D341Med (cell line): ENCODE measurements at regions not wholly inside any gene's neighbourhood (a gene's known extent, or its start where the extent isn't known, plus 50 kb on each side); places are given as distances from the start of the nearest gene placed in this dataset.
"Not testable (repeated sequence)": the region's sequence is repeated elsewhere in the genome, so short reads cannot be mapped to it uniquely, and the experiment has no call there.

ENCODE experiments used
- DNase-seq: peaks from one replicate; pipeline ENCODE4 v3.0.0; 2012; ENCODE audit warnings: low spot score

DNA sequence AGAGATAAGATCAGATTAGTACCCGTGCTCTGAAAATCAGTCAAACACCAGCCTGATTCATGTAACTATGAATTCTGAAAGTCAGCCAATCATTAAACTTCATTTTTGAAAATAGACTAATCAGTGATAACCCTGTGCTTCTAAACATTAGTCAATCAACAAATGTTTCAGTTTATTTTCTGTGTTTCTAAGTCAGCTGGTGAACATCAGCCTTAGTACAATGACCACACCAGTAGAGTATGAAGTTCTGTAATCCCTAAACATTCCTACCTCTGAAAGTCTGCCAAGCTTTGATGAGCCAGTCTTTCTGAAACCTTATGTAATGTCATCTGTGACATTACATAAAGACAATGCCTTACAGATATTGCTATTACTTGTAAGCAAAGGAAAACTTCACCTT lies 807.4 kb upstream of the CRIM1 start:
- DNase-seq: no peak

DNA sequence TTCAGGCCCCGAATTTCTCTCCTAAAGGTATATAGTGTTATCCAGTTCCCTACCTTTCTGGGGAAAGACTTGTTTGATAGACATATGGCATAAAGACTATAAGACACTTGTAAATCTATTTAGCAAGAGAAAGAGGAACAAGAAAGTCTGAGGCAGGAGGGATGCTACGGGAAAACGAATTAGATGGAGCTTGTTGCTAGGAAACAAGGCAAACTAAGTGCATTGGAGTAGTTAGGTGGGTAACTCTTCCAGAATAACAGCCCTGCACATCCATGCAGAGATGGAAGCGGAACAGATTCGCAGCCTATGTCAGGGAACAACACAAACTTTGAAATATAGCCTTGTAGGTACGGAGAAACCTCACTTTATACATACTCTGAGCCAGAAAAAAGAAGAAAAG lies 810.3 kb upstream of the CRIM1 start:
- DNase-seq: no peak

DNA sequence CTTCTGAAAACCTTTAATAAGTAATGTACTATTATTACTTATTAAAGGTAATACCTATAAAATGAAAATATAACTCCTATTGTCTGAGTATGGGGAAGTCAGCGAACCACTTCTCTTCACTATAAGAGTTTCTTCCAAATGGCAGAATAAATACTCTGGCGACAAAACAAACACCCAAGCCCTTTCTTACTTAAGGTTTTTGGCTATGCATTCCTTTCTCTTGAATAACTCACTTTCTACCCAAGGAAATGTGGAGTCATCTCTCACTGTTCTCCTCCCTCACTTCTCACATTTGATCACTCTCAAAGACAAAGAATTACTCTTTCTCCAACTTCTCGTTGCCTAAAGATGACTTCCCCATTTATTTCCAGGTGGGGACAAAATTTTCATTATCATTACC lies 816.8 kb upstream of the CRIM1 start:
- no peak for DNase-seq

DNA sequence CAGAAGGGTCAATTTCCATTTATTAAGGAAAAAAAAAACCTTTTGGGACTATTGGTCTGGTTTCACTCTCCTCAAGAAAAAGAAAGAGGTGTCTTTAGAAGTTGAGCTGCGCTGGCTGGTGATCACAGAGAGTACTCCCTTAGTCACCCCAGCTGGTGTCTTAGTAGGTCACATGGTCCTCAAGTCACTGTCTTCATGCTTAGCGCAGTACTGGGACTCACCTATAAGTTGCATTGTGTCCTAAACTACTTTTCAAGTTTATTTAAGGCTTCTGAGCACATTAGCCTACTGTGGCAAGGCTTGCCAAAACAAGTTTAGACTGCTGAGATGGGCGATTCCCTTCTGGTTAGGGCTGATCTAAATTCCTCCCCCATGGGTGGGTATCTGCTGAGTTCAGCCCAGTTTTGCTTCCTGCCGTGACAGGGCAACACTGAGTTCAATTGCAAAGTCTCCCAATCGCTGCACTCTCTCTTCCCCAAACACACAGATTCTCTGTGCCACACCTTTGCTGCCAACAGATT lies 824.9 kb upstream of the CRIM1 start:
- no peak for DNase-seq

DNA sequence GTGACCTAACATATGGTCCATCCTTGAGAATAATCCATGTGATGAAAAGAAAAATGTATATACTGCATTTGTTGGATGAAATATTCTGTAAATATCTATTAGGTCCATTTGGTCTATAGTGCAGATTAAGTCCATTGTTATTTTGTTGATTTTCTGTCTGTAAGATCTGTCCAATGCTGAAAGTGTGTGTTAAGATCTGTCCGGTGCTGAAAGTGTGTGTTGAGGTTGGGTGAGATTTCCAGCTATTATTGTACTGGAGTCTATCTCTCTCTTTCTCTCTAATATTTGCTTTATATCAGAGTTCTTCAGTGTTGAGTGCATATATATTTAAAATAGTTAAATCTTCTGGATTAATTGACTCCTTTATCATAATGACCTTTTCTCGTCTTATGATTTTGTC lies 828.8 kb upstream of the CRIM1 start:
- DNase-seq: no peak

DNA sequence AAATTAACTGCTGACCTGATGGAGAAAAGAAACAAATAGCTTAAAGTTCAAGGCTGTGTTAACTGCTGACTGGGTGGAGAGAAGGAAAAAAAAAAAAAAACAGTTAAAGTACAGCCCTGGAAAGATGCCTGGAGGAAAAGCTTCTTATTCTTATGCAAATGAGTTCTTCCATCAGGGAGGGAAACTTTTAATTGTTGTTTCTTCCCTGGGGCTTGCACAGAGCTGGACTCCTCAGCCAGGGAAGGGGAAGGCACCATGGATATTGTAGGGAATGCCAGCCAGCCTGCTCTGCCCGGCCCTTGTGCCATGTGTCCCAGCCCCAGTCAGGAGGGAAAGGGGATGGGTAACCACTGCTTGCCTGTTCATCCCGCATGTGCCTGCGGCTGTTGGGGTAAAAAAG lies 833.1 kb upstream of the CRIM1 start:
- DNase-seq: no peak

DNA sequence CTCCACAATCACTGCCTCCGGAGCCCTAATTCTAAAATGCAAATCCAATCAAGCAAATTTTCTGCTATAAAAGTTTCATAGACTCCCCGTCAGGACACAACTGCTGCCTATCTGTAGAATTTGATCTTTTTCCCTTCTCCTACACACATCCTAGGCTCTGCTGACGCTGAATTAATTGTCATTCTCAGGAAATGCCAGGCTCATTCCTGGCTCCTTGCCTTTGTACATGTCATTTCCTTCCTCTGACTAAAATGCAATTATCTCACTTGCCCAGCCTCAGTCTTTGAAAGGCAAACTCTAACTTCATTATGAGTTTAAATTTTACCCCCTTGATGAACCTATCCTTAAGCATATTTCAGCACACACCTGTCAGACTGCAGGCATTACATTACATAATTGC lies 844.9 kb upstream of the CRIM1 start:
- no peak for DNase-seq

DNA sequence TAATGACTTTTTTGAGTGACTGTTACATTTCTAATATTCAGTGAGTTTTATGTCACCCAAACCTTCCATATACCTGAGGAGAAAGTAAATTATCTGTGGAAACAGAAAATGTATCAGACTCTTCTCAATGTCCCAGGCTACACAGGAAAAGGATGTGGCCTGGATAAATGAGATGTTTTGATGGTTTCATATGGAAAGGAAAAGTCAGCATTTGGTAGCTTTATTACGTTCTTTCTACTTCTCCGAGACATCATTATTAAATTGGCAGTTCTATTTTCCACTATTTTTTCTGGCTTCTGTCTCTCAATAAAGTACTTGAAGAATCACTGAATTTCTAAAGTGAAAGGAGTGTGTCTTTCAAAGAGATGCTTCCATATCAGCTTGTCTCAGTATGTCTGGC lies 847.0 kb upstream of the CRIM1 start:
- no peak for DNase-seq

DNA sequence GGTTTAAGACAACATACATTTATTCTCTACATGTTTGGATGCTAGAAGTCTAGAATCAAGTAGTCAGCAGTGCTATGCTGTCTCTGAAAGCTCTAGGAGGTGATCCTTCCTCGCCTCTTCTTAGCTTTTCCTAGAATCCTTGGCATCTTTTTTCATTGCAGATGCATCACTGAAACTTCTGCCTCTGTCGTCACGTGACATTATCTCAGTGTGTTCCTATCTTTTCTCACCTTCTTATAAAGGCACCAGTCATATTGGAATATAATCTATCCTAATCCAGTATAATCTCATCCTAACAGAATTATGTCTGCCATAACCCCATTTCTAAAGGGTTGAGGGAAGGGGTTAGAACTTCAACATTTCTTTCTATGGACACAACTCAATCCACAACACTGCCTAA lies 851.2 kb upstream of the CRIM1 start:
- DNase-seq: no peak

DNA sequence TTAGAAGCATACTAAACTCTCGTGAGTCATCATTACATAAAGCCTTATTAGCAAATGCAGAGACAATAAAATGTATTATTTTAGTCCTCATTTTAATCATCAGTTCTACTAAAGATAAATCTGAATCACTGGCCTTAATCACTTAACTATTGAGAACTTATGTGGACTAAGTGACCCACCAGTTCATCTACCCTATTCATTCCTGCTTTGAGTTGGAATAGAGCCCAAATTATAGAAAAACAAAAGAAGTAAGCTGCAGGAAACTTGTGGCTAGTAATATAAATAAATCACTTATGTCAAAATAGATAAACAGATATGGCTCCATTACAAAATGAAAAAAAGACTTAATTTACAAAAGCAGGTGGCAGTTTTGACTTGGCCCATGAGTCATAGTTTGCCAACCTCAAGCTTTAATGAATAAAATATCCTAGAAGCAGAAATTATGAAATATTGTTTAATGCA lies 851.8 kb upstream of the CRIM1 start:
- DNase-seq: no peak

DNA sequence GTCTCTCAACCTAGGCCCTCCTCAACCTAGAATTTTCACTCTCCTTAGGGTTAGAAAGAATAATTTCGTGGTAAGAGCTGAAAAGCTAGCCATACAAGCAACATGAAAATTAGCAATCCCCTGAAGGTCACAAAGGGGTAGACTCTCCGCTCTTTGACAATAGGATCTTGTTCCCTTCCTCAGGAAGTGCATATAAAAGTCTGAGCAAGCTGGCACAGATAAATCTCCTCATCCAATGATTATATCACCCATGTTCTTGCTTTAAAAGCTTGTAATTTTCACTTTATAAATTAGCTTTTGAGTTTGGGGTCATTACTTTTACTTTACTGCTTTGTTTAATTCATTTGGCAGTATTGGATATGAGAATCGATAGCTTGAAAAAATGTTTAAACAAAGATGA lies 852.3 kb upstream of the CRIM1 start:
- DNase-seq: no peak

DNA sequence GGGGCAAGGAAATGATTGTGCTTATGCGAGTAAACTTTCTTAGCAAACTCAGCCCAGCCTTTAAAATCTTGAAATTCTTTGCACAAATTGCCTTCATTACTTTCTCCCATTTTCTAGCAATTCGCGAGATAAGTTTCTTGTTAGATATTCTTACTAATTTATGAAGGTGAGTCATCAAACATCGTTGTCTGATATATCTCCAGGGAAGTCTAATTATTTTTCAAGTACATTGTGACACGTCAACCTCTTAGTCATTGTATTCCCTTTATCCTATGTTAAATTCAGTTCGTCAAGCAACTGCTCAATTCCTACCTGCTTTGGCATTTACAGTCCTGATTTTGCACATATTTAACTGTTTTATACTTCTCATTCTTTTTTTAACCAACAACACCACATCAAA lies 854.5 kb upstream of the CRIM1 start:
- DNase-seq: no peak

DNA sequence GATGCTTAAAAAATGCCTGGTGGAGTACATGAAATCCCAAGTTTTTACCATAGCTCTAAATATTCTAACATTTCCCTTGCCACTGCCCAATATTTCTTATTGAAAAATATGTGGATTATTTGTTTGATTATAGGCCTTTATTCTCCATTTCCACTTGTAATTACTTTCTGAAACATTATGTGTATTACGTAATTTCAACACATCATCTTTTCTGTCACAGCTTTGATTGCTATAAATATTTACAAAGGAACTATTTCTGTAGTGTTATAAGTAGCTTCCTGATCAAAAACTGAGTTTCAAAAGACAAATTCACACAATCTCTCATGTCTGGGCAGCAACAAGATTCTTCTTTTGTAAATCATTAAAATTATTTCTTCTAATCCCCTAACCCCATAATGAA lies 859.6 kb upstream of the CRIM1 start:
- no peak for DNase-seq

DNA sequence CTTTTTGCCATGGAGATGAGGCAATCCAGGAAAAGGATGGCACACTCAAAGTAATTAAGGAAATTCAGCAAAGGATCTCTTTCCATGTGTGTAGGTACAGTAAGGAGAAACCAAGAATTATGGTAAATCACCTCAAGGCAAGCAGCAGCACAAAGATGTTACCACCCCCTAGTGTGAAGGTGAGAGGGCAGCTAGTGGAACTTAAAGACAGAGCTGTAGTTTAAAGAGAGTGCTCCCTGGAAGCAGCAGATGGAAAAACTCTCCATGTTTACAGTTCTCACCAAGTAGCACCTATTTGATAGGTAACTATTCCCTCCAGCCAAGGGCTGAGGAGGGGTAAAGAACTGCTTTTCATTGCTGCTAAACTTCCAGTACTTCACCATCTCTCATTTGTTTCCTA lies 860.4 kb upstream of the CRIM1 start:
- DNase-seq: no peak

DNA sequence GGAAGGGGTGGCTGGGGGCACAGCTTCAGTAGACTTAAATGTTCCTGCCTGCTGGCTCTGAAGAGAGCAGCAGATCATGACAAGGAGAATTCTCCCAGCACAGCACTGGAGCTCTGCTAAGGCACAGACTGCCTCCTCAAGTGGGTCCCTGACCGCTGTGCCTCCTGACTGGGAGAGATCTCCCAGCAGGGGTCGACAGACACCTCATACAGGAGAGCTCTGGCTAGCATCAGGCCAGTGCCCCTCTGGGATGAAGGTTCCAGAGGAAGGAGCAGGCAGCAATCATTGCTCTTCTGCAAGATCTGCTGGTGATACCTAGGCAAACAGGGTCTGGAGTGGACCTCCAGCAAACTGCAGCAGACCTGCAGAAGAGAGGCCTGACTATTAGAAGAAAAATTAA lies 877.5 kb upstream of the CRIM1 start:
- not testable (repeated sequence) for DNase-seq

DNA sequence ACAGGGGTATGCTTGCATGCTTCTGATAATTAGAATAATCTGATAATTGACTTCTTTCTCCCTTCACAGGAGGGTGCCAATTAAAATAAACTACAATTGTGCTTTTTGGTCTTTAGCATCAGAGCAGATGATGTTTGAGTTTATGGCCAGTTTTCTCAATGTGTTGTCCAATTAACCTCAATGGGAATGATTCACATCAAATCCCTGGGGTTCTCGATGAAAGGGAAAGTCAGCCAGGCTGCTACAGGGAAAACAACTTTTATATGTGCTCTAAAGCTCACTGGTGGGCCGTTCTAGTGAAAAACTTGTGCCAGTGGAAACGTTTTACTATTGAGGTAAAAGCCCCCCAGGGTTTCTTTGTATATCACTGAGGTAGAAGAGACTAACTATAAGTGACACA lies 887.3 kb upstream of the CRIM1 start:
- no peak for DNase-seq

DNA sequence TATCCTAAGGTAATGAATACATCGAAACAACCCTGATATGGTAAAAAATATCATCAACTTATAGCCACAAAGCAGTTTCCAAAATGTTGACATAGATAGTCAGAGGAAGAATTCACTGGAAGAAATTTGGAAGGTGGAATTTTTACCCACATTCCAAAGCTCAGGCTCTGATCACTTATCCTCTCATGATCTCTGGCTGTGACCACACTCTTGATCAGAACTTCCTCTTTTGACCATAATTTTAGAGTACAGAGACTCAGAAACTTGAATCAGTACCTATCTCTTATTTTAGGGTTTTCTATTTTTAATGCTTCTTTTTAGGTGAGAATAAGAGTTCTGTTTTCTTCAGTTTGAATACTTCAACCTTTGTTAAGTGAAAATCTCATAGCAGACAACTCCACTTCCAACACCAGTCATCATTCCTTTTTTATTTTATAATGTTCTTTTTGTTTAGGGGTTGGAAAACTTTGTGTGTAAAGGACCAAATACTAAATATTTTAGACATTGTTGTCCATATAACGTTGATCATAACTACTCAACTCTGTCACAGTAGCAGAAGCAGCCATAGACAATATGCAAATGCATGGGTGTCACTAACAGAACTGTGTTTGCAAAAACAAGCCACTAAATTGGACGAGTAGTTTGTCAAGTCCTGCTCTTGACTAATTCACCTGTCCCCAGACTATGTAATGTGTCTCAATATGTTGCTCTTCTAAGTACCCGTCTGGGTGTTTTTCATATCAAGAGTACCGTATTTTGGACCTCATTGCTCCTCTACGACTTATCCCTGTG lies 891.6 kb upstream of the CRIM1 start:
- no peak for DNase-seq

DNA sequence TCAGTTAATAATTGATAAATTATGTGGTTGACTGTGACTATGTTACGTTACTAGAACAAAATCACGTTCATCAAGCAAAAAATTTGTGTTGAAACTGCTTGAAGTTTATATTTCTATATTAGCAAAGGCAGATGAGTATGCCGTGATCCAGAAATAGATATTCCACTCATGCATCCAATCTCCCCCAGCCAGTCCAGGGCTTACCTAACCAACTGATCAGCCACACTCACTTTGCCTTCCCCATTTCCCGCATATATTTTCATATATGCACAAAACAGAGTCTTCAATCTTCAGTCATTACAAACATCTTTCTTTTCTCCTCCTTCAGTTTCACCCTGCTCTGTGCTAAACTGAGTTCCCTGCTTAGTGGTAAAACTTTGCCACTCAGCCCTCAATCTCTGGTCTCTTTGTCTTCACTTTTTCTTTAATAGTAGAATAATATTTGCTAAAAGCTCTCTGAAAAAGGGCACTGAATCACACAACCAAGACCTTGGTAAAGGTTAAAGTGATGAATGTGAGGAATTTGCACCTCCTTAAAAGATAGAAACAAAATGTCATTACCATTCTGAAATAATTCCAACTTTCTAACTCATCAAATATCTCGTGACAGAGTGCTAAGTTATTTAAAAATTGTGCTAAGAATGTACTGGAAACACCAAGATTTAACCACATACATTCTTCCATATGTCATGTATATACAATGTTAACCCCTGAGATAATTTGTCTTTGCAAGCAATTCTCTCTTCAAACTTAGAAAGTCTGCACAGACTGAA lies 893.2 kb upstream of the CRIM1 start:
- no peak for DNase-seq

DNA sequence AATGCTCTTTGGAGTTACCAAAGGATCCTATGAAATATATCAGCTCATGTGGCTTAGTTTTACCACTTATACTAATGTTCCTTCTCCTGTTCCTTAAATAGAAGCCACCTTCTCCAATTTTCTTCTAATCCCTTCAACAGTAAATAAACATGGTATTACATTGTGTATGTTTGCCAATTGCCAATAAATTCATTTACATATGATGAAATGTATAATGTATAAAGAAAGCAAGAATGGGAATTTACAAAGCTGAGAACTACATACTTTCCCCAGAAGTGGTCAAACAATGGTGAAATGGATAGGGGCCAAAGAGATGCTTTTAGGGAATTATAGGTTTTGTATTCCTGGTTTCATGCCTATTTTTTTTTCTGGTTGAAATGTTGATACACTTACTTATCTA lies 894.2 kb upstream of the CRIM1 start:
- no peak for DNase-seq

DNA sequence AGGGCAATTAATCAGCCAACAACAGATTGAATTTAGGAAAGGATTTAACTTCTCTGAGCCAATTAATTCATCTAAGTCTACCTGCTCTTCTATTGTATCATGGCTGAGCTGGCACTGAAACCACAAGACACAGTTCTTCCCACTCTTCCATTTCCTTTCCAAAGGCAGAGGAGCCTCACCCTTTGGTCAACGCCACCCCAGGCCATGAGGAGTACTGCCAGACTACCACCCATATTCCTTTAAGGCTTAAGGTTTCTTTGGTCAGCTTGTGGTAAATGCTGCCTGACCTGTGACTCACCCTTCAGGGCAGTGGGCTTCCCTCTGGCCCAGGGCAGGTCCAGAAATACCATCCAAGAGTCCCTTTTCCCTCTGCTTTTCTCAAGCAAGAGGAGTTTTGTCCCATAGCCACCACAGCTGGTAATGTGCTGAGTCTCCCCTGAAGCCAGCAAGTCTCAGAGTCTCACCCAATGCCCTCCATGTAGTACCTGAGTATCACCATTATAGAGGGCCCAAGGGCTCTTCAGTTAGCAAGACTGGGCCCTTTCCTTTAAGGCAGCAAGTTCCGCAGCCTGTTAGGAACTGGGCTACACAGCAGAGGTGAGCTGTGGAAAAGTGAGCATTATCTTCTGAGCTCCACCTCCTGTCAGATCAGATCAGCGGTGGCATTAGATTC lies 900.5 kb upstream of the CRIM1 start:
- DNase-seq: no peak

DNA sequence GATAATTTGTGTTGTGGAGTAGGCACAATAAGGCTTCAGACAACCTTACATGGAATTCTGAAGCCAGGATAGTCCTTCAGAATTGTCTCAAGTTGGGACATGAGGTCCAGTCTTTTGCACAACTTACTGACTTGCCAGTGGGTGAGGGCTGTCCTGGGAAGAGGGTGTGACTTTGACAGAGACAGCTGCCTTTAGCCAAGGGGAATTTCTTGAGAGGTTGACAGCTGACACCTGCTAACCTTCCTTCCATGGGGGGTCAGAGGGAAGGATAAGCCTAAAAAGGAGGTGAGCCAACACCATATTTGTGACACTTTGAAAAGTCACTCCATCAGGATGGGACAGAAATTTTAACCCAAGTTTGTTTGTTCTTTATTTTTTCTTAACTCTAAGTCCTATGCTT lies 907.8 kb upstream of the CRIM1 start:
- DNase-seq: no peak

DNA sequence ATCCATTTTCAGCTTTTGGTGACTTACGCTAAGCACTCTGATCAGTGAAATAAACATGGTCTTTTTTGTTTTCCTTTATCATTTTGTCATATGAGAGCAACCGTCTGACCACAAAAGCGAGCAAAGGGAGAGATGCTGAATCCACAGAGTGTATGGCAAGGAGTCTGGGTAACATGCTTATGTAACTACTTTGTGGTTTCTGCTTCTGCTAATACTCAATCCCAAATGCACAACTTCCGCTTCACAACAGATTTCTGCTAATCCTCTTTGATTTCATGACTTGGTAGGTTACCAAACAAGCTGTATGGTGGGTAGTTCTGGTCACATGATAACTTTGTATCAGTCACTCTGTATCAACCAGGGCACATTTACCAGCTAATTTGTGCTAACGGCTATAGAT lies 908.4 kb upstream of the CRIM1 start:
- DNase-seq: no peak

DNA sequence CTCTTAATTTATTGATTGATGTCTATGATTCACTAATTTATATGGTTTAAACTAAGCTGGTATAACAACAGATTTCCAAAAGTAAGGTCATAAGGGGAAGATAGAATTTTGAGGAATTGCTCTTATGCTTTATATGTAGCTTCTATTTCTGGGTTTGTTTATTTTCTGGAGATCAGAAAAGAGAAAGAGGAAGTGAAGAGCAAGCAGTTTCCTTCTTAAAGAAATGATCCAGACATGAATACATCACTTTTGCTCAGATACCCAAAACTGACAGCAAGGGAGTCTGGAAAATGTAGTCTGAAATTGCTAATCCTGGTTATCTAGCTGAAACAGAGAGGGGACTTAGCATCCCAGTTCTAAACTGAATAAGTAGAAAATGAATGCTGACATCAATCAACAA lies 912.5 kb upstream of the CRIM1 start:
- no peak for DNase-seq
